ENCODE measurements at regions not wholly inside any gene's neighbourhood (a gene's known extent, or its start where the extent isn't known, plus 50 kb on each side); places are given as distances from the start of the nearest gene placed in this dataset.

- in situ Hi-C loops (cut with MboI) (loop anchor here (25.0 kb wide), 1 partner anchor 855 kb away; no protein-coding TSS in a partner anchor), intact Hi-C loops (cut with micrococcal nuclease) (no loop called here)
- TF ChIP-seq PPARD (CRISPR knock-in tag; IDR thresholded peaks at IDR 0.05), result no peak
- no peak for TF ChIP-seq PURB (CRISPR knock-in tag; IDR thresholded peaks at IDR 0.05; ENCODE audit: low read depth)
- no peak for TF ChIP-seq ZNF41 (CRISPR knock-in tag; conservative IDR thresholded peaks at IDR 0.05)
- TF ChIP-seq SMARCA4 (IDR thresholded peaks at IDR 0.05), result no peak
- TF ChIP-seq YY1 (IDR thresholded peaks at IDR 0.05; ENCODE audit: borderline replicate concordance in 1 of 3, control insufficient read depth in 1 of 3, extremely low read depth in 1 of 3, insufficient read depth in 3 of 3, insufficient read length in 1 of 3, insufficient replicate concordance in 2 of 3, low read depth in 1 of 3, low read length in 2 of 3), result no peak
- TF ChIP-seq KLF10 (CRISPR knock-in tag; IDR thresholded peaks at IDR 0.05), result no peak
- TF ChIP-seq, protein P1, sequence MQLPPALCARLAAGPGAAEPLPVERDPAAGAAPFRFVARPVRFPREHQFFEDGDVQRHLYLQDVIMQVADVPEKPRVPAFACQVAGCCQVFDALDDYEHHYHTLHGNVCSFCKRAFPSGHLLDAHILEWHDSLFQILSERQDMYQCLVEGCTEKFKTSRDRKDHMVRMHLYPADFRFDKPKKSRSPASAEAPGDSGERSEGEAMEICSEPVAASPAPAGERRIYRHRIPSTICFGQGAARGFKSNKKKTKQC (CRISPR knock-in tag; IDR thresholded peaks at IDR 0.05), result no peak
- TF ChIP-seq ARID2 (IDR thresholded peaks at IDR 0.05), result no peak
- Histone ChIP-seq H3K4me3 (no peak overlapping the region), H3K9me1 (ENCODE audit: control insufficient read depth, insufficient read depth, low read length) (no peaks in the 10 kb centered on the region), H3K4me1 (replicated peaks in 1 of 2; ENCODE audit: control insufficient read depth in 2 of 2, insufficient read depth in 2 of 2, low read length in 2 of 2) (no peaks in the 10 kb centered on the region), H3K4me2 (ENCODE audit: insufficient read depth, low read length) (no peak overlapping the region), H3K9ac (ENCODE audit: insufficient read depth in 1 of 2, low read depth in 2 of 2, low read length in 2 of 2) (no peak overlapping the region), H3K27me3 (ENCODE audit: control insufficient read depth in 2 of 2, insufficient read depth in 2 of 2, low read length in 2 of 2) (no peaks in the 10 kb centered on the region), H3K36me3 (ENCODE audit: control insufficient read depth, insufficient read depth, low read length) (no peaks in the 10 kb centered on the region), H3K79me2 (ENCODE audit: control insufficient read depth, insufficient read depth, low read length) (no peaks in the 10 kb centered on the region), H2AFZ (ENCODE audit: low read depth, low read length) (no peak overlapping the region), H3K9me3 (replicated peaks; ENCODE audit: control insufficient read depth, insufficient read depth, low read depth, low read length) (no peaks in the 10 kb centered on the region), H3K27ac (ENCODE audit: extremely low read depth, low read depth, low read length) (no peak overlapping the region), H4K20me1 (replicated peaks; ENCODE audit: control insufficient read depth, insufficient read depth, low read length) (no peaks in the 10 kb centered on the region)
- FAIRE-seq (no peak), ATAC-seq (no peak), DNase-seq (ENCODE audit: extremely low read depth in 1 of 4, low spot score in 3 of 4) (no peak)
- ChIA-PET CTCF (ENCODE audit: low intra/inter-chr PET ratio) (no interaction called here), POLR2A (interaction anchor here (0.6 kb wide), 1 partner anchor 447 kb away, joined by 3 read pairs; no protein-coding TSS in a partner anchor)
- no TSS peak for BruUV-seq (replicated peaks)
- WGBS (ENCODE audit: insufficient coverage, low coverage, missing lambda C conversion rate), result 0% methylated on average over 3 of the region's 3 CpGs
These were observed 70.7 kb upstream of the DCLK2 start for GRCh38 chr4:150007512-150007911.

Measured in K562 (cell line).